Activated CD8-positive, alpha-beta T cell treated with anti-CD3 and anti-CD28 coated beads for 36 hours (primary cell): ENCODE measurements at regions not wholly inside any gene's neighbourhood (a gene's known extent, or its start where the extent isn't known, plus 50 kb on each side); places are given as distances from the start of the nearest gene placed in this dataset.
A peak's percentile ranks its signal among the peaks of the same experiment; 100 is the strongest.

ENCODE experiments used
- ATAC-seq: fragments of 200-7000 bp; cut with Tn5 transposase; one replicate; pipeline ENCODE4 v1.10.0; 2021; ENCODE audit warnings: mild to moderate bottlenecking, moderate library complexity
- CTCF ChIA-PET: fragments of 350-600 bp; sonication (Branson Sonifier 250); formaldehyde crosslinking; loops from one replicate; lab custom pipeline; 2021; ENCODE audit warnings: antibody characterized with exemption; lab: Charles Lee
- POLR2A ChIA-PET: fragments of 350-600 bp; sonication (Branson Sonifier 250); formaldehyde crosslinking; loops from one replicate; lab custom pipeline; 2021; ENCODE audit warnings: antibody characterized with exemption; lab: Charles Lee
- DNase-seq: peaks from one replicate; pipeline ENCODE4 v3.0.0-alpha.2; 2020
- H3K27ac Mint-ChIP-seq: one replicate; pipeline ENCODE4 v1.8.0; 2021; ENCODE audit warnings: mild to moderate bottlenecking, mixed read lengths
- H3K27me3 Mint-ChIP-seq: one replicate; pipeline ENCODE4 v1.8.0; 2021; ENCODE audit warnings: mixed read lengths
- H3K36me3 Mint-ChIP-seq: one replicate; pipeline ENCODE4 v1.8.0; 2021; ENCODE audit warnings: low read depth, mixed read lengths
- H3K4me1 Mint-ChIP-seq: one replicate; pipeline ENCODE4 v1.8.0; 2021; ENCODE audit warnings: low read depth, mixed read lengths
- H3K4me3 Mint-ChIP-seq: one replicate; pipeline ENCODE4 v1.8.0; 2021; ENCODE audit warnings: mild to moderate bottlenecking, moderate library complexity, mixed read lengths
- H3K9me3 Mint-ChIP-seq: one replicate; pipeline ENCODE4 v1.8.0; 2021; ENCODE audit warnings: mixed read lengths
- CTCF ChIP-seq: fragments of 200-600 bp; IDR thresholded peaks from one replicate; pipeline ENCODE4 v1.8.0; 2022; ENCODE audit warnings: antibody characterized with exemption, mild to moderate bottlenecking
- intact Hi-C: fragments of 100-400 bp; cut with micrococcal nuclease; formaldehyde crosslinking; loops from one replicate; pipeline ENCODE4 v1.10.0; 2022

DNA sequence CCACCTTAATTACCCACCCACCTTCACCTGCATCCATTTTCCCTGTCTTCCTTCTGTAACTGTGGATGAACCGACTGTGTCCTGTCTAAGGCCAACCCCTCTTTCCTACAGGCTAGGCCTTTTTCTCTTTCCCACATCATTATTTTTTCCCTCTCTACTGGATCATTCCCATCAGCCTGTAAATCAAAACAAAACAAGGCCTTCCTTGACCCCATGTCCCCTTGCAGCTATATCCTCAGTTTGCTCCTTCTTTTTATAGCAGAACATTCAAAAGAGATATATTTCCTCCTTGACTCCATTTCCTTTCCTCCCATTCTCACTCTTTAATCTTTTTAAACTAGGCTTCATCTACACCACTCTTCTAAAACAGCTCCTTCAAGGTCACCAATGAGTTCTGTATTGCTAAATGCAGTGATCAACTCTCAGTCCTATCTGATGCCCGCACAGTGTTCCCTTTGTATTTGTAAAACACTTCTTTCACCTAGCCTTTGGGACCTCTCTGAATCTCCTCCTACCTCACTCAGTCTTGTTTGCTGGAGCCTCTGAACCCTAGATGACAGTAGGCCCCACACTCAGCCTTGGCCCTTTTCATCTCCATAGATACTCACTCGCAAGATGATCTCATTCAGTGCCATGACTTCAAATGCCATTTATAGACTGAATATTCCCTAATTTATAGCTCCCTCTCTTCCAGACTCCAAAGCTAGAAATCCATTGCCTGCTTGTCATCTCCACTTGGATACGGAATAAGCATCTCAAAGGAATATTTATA lies 55.7 kb downstream of the CXCR4 start:
- Mint-ChIP-seq H3K4me1 (peaks cover 46% of the 10 kb centered on the region), H3K27me3 (no peaks in the 10 kb centered on the region), H3K36me3 (peaks cover 1% of the 10 kb centered on the region), H3K4me3 (no peak overlapping the region), H3K9me3 (peaks cover 3% of the 10 kb centered on the region), H3K27ac (no peak overlapping the region)
- ATAC-seq (no peak), DNase-seq (no peak)
- POLR2A ChIA-PET: interaction anchor here (0.6 kb wide), 1 partner anchor 66 kb away, joined by 3 read pairs; no protein-coding TSS in a partner anchor
- CTCF ChIA-PET: no interaction called here
- intact Hi-C loops: no loop called here
- no peak for TF ChIP-seq CTCF

GRCh38 chr2:136060416-136060815 lies 57.5 kb downstream of the CXCR4 start:
- Mint-ChIP-seq H3K27ac (no peak overlapping the region), H3K27me3 (no peaks in the 10 kb centered on the region), H3K9me3 (peaks cover 3% of the 10 kb centered on the region), H3K4me1 (peaks cover 53% of the 10 kb centered on the region), H3K36me3 (peaks cover 5% of the 10 kb centered on the region), H3K4me3 (no peak overlapping the region)
- no peak for ATAC-seq
- POLR2A ChIA-PET: interaction anchor here (0.6 kb wide), 1 partner anchor 53 kb away, joined by 3 read pairs; no protein-coding TSS in a partner anchor
- no peak for DNase-seq
- CTCF ChIA-PET: no interaction called here
- intact Hi-C loops: no loop called here
- TF ChIP-seq CTCF: no peak

- Mint-ChIP-seq H3K9me3 (peaks cover 3% of the 10 kb centered on the region), H3K36me3 (peaks cover 5% of the 10 kb centered on the region), H3K27ac (peak overlapping the region; percentile 13), H3K4me1 (peaks cover 53% of the 10 kb centered on the region), H3K27me3 (no peaks in the 10 kb centered on the region), H3K4me3 (no peak overlapping the region)
- TF ChIP-seq CTCF: no peak
- ChIA-PET CTCF (interaction anchor here (0.6 to 2.2 kb wide), 10 partner anchors 10 to 250 kb away, joined by 3 to 9 read pairs (median 3); partner anchors contain the start of gene DARS1), POLR2A (interaction anchor here (1.0 to 1.3 kb wide), 4 partner anchors 8 to 250 kb away, joined by 3 to 4 read pairs (median 3); no protein-coding TSS in a partner anchor)
- ATAC-seq: no peak
- no peak for DNase-seq
- intact Hi-C loops: loop anchor here (5.0 kb wide), 2 partner anchors 73 to 303 kb away; no protein-coding TSS in a partner anchor
Observed at GRCh38 chr2:136059036-136059472, 58.9 kb downstream of the CXCR4 start.

DNA sequence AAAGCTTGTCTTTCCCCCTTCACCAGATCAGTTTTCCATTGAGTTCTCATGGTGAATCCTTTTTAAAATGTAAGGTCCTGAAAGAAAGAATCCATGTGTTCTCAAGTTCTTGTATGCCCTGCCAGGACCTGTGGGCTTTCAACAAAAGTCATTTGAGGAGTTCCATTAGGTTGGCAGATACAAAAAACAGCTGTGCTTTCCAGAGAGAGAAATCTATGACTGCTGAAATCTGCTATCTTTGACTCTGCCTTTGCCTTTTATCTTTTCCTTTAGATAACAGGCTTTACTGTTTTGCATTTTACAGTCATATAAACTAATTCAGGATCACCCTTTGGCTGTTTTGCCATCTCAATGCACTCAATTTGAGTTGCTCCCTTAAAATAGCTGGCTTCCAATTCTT lies 59.7 kb downstream of the CXCR4 start:
- peaks cover 4% of the 10 kb centered on the region for H3K36me3 Mint-ChIP-seq
- DNase-seq (no peak), ATAC-seq (no peak)
- H3K4me3 Mint-ChIP-seq: no peak overlapping the region
- TF ChIP-seq CTCF: no peak
- intact Hi-C loops: loop anchor here (5.0 kb wide), 2 partner anchors 74 to 304 kb away; no protein-coding TSS in a partner anchor
- H3K27me3 Mint-ChIP-seq: no peaks in the 10 kb centered on the region
- POLR2A ChIA-PET: interaction anchor here (1.0 to 1.5 kb wide), 5 partner anchors 9 to 54 kb away, joined by 3 to 6 read pairs (median 4); no protein-coding TSS in a partner anchor
- H3K4me1 Mint-ChIP-seq: peaks cover 56% of the 10 kb centered on the region
- peak overlapping the region; percentile 95 for H3K27ac Mint-ChIP-seq
- peaks cover 1% of the 10 kb centered on the region for H3K9me3 Mint-ChIP-seq
- CTCF ChIA-PET: interaction anchor here (0.6 to 2.2 kb wide), 4 partner anchors 9 to 250 kb away, joined by 3 to 9 read pairs (median 4); no protein-coding TSS in a partner anchor

DNA sequence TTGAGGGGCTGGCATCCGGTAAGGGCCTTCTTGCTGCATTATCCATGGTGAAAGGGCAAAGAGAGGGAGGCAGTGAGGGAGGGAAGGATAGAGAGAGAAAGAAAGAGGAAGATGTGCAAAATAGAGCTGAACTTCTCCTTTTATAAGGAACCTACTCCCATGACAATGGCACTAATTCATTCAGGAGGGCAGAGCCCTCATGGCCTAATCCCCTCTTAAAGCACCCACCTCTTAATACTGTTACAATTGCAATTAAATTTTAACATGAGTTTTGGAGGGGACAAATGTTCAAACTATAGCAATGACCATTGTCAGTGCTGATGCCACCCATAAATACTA lies 60.2 kb downstream of the CXCR4 start:
- intact Hi-C loops: loop anchor here (5.0 kb wide), 2 partner anchors 75 to 305 kb away; no protein-coding TSS in a partner anchor
- Mint-ChIP-seq H3K27me3 (no peaks in the 10 kb centered on the region), H3K27ac (peak overlapping the region; percentile 95), H3K4me1 (peaks cover 58% of the 10 kb centered on the region), H3K9me3 (peaks cover 1% of the 10 kb centered on the region), H3K4me3 (no peak overlapping the region), H3K36me3 (peaks cover 4% of the 10 kb centered on the region)
- CTCF ChIA-PET: interaction anchor here (0.7 to 1.3 kb wide), 4 partner anchors 50 to 321 kb away, joined by 3 read pairs; no protein-coding TSS in a partner anchor
- no peak for TF ChIP-seq CTCF
- DNase-seq (no peak), ATAC-seq (no peak)
- POLR2A ChIA-PET: interaction anchor here (0.8 to 2.1 kb wide), 10 partner anchors 10 to 305 kb away, joined by 3 to 15 read pairs (median 4); no protein-coding TSS in a partner anchor
